Heart right ventricle (tissue), 16 donors: ENCODE measurements at regions not wholly inside any gene's neighbourhood (a gene's known extent, or its start where the extent isn't known, plus 50 kb on each side); places are given as distances from the start of the nearest gene placed in this dataset.
"Not testable (repeated sequence)": the region's sequence is repeated elsewhere in the genome, so short reads cannot be mapped to it uniquely, and the experiment has no call there.

Experiments
- ATAC-seq, 8 donors: fragments of 200-7000 bp; cut with Tn5 transposase; one replicate each; pipeline ENCODE4 v1.9.1; 2020; ENCODE audit warnings: mild to moderate bottlenecking in 8 of 8, moderate library complexity in 8 of 8, moderate number of reproducible peaks in 1 of 8
- DNase-seq, 2 donors: peaks; one replicate each; pipeline ENCODE4 v3.0.0-alpha.2; 2020
- H3K27ac ChIP-seq, 10 donors: fragments of 200-600 bp; sonication (generic) in 2 of 10; one replicate each; pipeline versions ENCODE4 v1.5.0 to v1.8.0; 2020 to 2022; ENCODE audit warnings: mild to moderate bottlenecking in 3 of 10
- H3K27me3 ChIP-seq, 7 donors: fragments of 200-600 bp; one replicate each; pipeline ENCODE4 v1.8.0; 2021 to 2022; ENCODE audit warnings: mild to moderate bottlenecking in 2 of 7
- H3K36me3 ChIP-seq, 9 donors: fragments of 200-600 bp; sonication (generic) in 1 of 9; one replicate each; pipeline versions ENCODE4 v1.5.0 to v1.8.0; 2020 to 2022; ENCODE audit warnings: mild to moderate bottlenecking in 2 of 9
- H3K4me1 ChIP-seq, 9 donors: fragments of 200-600 bp; sonication (generic) in 1 of 9; one replicate each; pipeline versions ENCODE4 v1.5.0 to v1.8.0; 2020 to 2022; ENCODE audit warnings: mild to moderate bottlenecking in 4 of 9
- H3K4me3 ChIP-seq, 10 donors: fragments of 200-600 bp; sonication (generic) in 2 of 10; one replicate each; pipeline versions ENCODE4 v1.5.0 to v1.8.0; 2020 to 2022; ENCODE audit warnings: mild to moderate bottlenecking in 7 of 10, moderate library complexity in 2 of 10
- H3K9me3 ChIP-seq, 11 donors: fragments of 200-600 bp in 10 of 11; sonication (generic) in 2 of 11; one replicate each; pipeline versions ENCODE4 v1.5.0 to v1.8.0; 2013 to 2022; ENCODE audit warnings: mild to moderate bottlenecking in 2 of 11, control low read depth in 1 of 11, moderate library complexity in 1 of 11
- WGBS, 2 donors: extraction: QIAGEN DNeasy Blood & Tissue Kit; methylation state at CpG; one replicate each; pipeline ENCODE4 v1.1.7; 2013; ENCODE audit warnings: inconsistent platforms in 1 of 2; 5-methylcytosine and 5-hydroxymethylcytosine counted together
- intact Hi-C, 10 donors: fragments of 100-400 bp; cut with DNase I; formaldehyde crosslinking; loops; one replicate each; pipeline versions ENCODE4 v1.11.1 to v1.14.2; 2022
- TF ChIP-seq, protein P1 (sequence below), 9 donors: fragments of 200-600 bp; sonication (generic) in 2 of 9; IDR thresholded peaks; one replicate each; pipeline versions ENCODE4 v1.5.0 to v1.8.0; 2021 to 2022; ENCODE audit warnings: antibody characterized with exemption in 9 of 9, mild to moderate bottlenecking in 5 of 9, moderate library complexity in 1 of 9
- donor health status: Arrhythmogenic right ventricular cardiomyopathy.
- donor health status: ischemic (EF 13 %, LVEDD 7.1; RV severe dilation, severe dysfunction).
- donor health status: healthy with polysubstance abuse.
- donor health status: DM: no; HTN: yes; CAD: no.
- donor health status: DM: no; HTN: no; CAD: no.
- donor health status: ischemic (EF 25% LVEDD 6.9; RV normal size, moderate dysfunction).
- donor health status: ischemic (EF 25% LVEDD 5.7; RV mildly dilated, moderate dysfunction).
- donor health status: healthy.
- donor health status: DM: yes; HTN: yes; CAD: no.
- donor health status: Ischemic cardiomyopathy.
- donor health status: ischemic (EF 35%, LVEDD 5.7; RV mildly dilated, moderate dysfunction).
- donor health status: nonischemic (EF 11% LVEDD 7.7; RV severe dilation, severe dysfunction).
- donor health status: DM: yes; HTN: yes; CAD: no.
- donor health status: PGD.
- donor health status: ischemic (EF 29% LVEDD 5.4; RV normal size, mild dysfunction).
- donor health status: nonischemic (EF 23%, LVEDD 6.1; RV moderate dilation, normal function).

DNA sequence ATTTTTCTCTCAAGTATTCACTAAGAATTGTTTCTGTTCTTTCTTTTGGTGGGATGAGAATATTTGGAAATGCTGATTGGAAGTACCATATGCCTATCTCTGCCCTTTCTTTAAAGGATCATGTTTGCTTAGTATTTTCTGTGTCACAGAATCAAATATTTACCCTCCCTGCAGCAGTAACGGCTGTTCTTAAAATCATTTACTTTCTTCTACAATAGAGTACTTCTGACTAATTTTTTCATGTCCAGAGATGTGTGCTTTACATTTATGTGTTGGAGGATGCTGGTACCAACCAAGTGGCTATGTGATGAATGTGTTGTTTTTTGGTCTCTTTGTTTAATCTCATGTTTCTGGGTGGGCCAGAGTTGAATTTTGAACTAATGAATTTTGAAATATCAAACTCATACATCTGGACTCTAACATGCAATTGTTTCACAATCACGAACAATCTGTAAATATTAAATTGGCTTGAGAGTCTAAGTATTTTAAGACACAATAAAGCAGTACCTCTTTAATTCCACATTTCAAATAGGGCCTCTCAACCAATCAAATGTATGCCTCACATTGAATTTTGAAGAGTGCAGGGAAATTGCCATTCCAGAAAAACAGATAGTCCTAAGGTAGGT lies 59.4 kb upstream of the ARSJ start:
- H3K4me1 ChIP-seq, result no peaks in the 10 kb centered on the region
- ATAC-seq, result no peak
- no peak for DNase-seq
- TF ChIP-seq, protein P1, sequence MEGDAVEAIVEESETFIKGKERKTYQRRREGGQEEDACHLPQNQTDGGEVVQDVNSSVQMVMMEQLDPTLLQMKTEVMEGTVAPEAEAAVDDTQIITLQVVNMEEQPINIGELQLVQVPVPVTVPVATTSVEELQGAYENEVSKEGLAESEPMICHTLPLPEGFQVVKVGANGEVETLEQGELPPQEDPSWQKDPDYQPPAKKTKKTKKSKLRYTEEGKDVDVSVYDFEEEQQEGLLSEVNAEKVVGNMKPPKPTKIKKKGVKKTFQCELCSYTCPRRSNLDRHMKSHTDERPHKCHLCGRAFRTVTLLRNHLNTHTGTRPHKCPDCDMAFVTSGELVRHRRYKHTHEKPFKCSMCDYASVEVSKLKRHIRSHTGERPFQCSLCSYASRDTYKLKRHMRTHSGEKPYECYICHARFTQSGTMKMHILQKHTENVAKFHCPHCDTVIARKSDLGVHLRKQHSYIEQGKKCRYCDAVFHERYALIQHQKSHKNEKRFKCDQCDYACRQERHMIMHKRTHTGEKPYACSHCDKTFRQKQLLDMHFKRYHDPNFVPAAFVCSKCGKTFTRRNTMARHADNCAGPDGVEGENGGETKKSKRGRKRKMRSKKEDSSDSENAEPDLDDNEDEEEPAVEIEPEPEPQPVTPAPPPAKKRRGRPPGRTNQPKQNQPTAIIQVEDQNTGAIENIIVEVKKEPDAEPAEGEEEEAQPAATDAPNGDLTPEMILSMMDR (IDR thresholded peaks at IDR 0.05), result no peak
- no peak overlapping the region for H3K4me3 ChIP-seq
- intact Hi-C loops, result no loop called here
- no peaks in the 10 kb centered on the region for H3K27me3 ChIP-seq
- 88 to 94% methylated on average over 2 of the region's 2 CpGs for WGBS, 2 donors
- no peaks in the 10 kb centered on the region for H3K9me3 ChIP-seq
- no peak overlapping the region for H3K27ac ChIP-seq
- no peaks in the 10 kb centered on the region for H3K36me3 ChIP-seq

GRCh38 chr4:114040319-114041116 lies 61.1 kb upstream of the ARSJ start:
- H3K27ac ChIP-seq, result no peak overlapping the region
- H3K4me3 ChIP-seq, result no peak overlapping the region
- ATAC-seq (no peak), DNase-seq (no peak)
- H3K4me1 ChIP-seq, result no peaks in the 10 kb centered on the region
- no peaks in the 10 kb centered on the region for H3K27me3 ChIP-seq
- H3K36me3 ChIP-seq, result no peaks in the 10 kb centered on the region
- intact Hi-C loops, result no loop called here
- H3K9me3 ChIP-seq, result no peaks in the 10 kb centered on the region
- 58 to 59% methylated on average over 3 of the region's 3 CpGs for WGBS, 2 donors
- TF ChIP-seq, protein P1 (IDR thresholded peaks at IDR 0.05), result no peak

- intact Hi-C loops, result no loop called here
- Histone ChIP-seq H3K4me3 (no peak overlapping the region), H3K27ac (no peak overlapping the region), H3K9me3 (no peaks in the 10 kb centered on the region), H3K36me3 (no peaks in the 10 kb centered on the region), H3K4me1 (no peaks in the 10 kb centered on the region), H3K27me3 (no peaks in the 10 kb centered on the region)
- ATAC-seq (no peak), DNase-seq (no peak)
- 90 to 93% methylated on average over 2 of the region's 2 CpGs for WGBS, 2 donors
- TF ChIP-seq, protein P1 (IDR thresholded peaks at IDR 0.05), result no peak
Observed at GRCh38 chr4:114041117-114041475, 61.6 kb upstream of the ARSJ start.

DNA sequence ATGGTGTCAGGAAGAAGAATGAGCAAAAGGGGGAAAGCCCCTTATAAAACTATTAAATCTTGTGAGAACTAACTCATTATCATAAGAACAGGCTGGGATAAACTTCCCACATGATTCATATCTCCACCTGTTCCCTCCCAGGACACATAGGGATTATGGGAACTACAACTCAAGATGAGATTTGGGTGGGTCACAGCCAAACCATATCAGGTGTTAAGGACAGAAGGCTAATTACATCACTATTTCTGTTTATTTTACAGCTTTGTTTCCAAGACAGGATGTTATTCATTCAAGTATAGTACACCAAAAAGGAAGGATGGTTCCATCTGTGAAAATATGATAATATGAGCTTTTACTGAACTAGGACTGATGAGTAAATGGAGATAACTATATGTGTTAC lies 63.7 kb upstream of the ARSJ start:
- H3K36me3 ChIP-seq, result no peaks in the 10 kb centered on the region
- intact Hi-C loops, result no loop called here
- ATAC-seq (no peak), DNase-seq (no peak)
- H3K4me3 ChIP-seq, result no peak overlapping the region
- no peaks in the 10 kb centered on the region for H3K27me3 ChIP-seq
- TF ChIP-seq, protein P1 (IDR thresholded peaks at IDR 0.05), result no peak
- H3K9me3 ChIP-seq, result no peaks in the 10 kb centered on the region
- no peaks in the 10 kb centered on the region for H3K4me1 ChIP-seq
- H3K27ac ChIP-seq, result no peak overlapping the region

DNA sequence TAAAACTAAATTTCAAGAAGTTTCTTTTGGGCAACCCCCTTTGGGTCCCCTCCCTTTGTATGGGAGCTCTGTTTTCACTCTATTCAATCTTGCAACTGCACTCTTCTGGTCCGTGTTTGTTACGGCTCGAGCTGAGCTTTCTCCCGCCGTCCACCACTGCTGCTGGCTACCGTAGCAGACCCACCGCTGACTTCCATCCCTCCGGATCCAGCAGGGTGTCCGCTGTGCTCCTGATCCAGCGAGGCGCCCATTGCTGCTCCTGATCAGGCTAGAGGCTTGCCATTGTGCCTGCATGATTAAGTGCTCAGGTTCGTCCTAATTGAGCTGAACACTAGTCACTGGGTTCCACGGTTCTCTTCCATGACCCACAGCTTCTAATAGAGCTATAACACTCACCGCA lies 64.9 kb upstream of the ARSJ start:
- H3K27me3 ChIP-seq, ATAC-seq, H3K9me3 ChIP-seq, intact Hi-C loops, H3K4me1 ChIP-seq, H3K36me3 ChIP-seq, H3K4me3 ChIP-seq, H3K27ac ChIP-seq, DNase-seq: not testable (repeated sequence)
- WGBS, 2 donors, result 93 to 96% methylated on average over 14 of the region's 14 CpGs
